Fibroblast of villous mesenchyme (primary cell): ENCODE measurements at regions not wholly inside any gene's neighbourhood (a gene's known extent, or its start where the extent isn't known, plus 50 kb on each side); places are given as distances from the start of the nearest gene placed in this dataset.
"Not testable (repeated sequence)": the region's sequence is repeated elsewhere in the genome, so short reads cannot be mapped to it uniquely, and the experiment has no call there.

Experiments
- DNase-seq: peaks from one replicate; pipeline ENCODE4 v3.0.0-alpha.2; 2010; ENCODE audit warnings: low read depth
- H3K4me3 ChIP-seq: 2 replicates; pipeline ENCODE4 v1.5.1; 2011; ENCODE audit warnings: low read depth, mild to moderate bottlenecking, low read length
- CTCF ChIP-seq: IDR thresholded peaks from 2 replicates; pipeline ENCODE4 v1.5.1; 2012; ENCODE audit warnings: low read depth, mild to moderate bottlenecking, low read length; ENCODE audit not compliant: insufficient read depth

GRCh38 chr3:198113206-198114053 lies 153.4 kb downstream of the LMLN start:
- H3K4me3 ChIP-seq: peak overlapping the region; percentile 3
- no peak for DNase-seq
- TF ChIP-seq CTCF: no peak

- H3K4me3 ChIP-seq, DNase-seq: not testable (repeated sequence)
Measured at GRCh38 chr3:198114516-198114915, 154.5 kb downstream of the LMLN start.

GRCh38 chr3:198122184-198122583 lies 162.2 kb downstream of the LMLN start:
- not testable (repeated sequence) for DNase-seq, H3K4me3 ChIP-seq

GRCh38 chr3:198137038-198137835 lies 177.2 kb downstream of the LMLN start:
- DNase-seq, H3K4me3 ChIP-seq: not testable (repeated sequence)

GRCh38 chr3:198138205-198138604 lies 178.2 kb downstream of the LMLN start:
- DNase-seq, H3K4me3 ChIP-seq: not testable (repeated sequence)

GRCh38 chr3:198139037-198139436 lies 179.0 kb downstream of the LMLN start:
- H3K4me3 ChIP-seq, DNase-seq: not testable (repeated sequence)

- DNase-seq, H3K4me3 ChIP-seq: not testable (repeated sequence)
Measured at GRCh38 chr3:198139513-198140167, 179.6 kb downstream of the LMLN start.

GRCh38 chr3:198143300-198144137 lies 183.5 kb downstream of the LMLN start:
- not testable (repeated sequence) for DNase-seq

GRCh38 chr3:198145231-198145784 lies 185.3 kb downstream of the LMLN start:
- peak; percentile 59 for DNase-seq
- H3K4me3 ChIP-seq: not testable (repeated sequence)

More at GRCh38 chr3:198143300-198144137, 183.5 kb downstream of the LMLN start:
- not testable (repeated sequence) for H3K4me3 ChIP-seq

- DNase-seq: not testable (repeated sequence)
Measured at GRCh38 chr3:198146070-198146469, 186.1 kb downstream of the LMLN start.

GRCh38 chr3:198146559-198147164 lies 186.6 kb downstream of the LMLN start:
- H3K4me3 ChIP-seq, DNase-seq: not testable (repeated sequence)

More at GRCh38 chr3:198146070-198146469, 186.1 kb downstream of the LMLN start:
- H3K4me3 ChIP-seq: not testable (repeated sequence)

GRCh38 chr3:198147213-198147612 lies 187.2 kb downstream of the LMLN start:
- DNase-seq, H3K4me3 ChIP-seq: not testable (repeated sequence)

GRCh38 chr3:198147993-198148392 lies 188.0 kb downstream of the LMLN start:
- not testable (repeated sequence) for H3K4me3 ChIP-seq, DNase-seq

- not testable (repeated sequence) for DNase-seq, H3K4me3 ChIP-seq
Measured at GRCh38 chr3:198149904-198150303, 189.9 kb downstream of the LMLN start.

GRCh38 chr3:198151867-198152266 lies 191.8 kb downstream of the LMLN start:
- DNase-seq, H3K4me3 ChIP-seq: not testable (repeated sequence)

GRCh38 chr3:198155771-198156170 lies 195.8 kb downstream of the LMLN start:
- not testable (repeated sequence) for H3K4me3 ChIP-seq, DNase-seq
